22Rv1 (cell line): ENCODE measurements at regions not wholly inside any gene's neighbourhood (a gene's known extent, or its start where the extent isn't known, plus 50 kb on each side); places are given as distances from the start of the nearest gene placed in this dataset.

ENCODE experiments used
- H3K27ac ChIP-seq: fragments of 450-650 bp; 2 replicates; pipeline ENCODE4 v1.5.1; 2017
- CTCF ChIP-seq: fragments of 450-650 bp; IDR thresholded peaks from 2 replicates; pipeline ENCODE4 v1.5.1; 2017; ENCODE audit warnings: mild to moderate bottlenecking
- ZFX ChIP-seq: fragments of 450-650 bp; IDR thresholded peaks from 2 replicates; pipeline ENCODE4 v1.6.1; 2017; ENCODE audit warnings: antibody characterized with exemption, borderline replicate concordance

GRCh38 chr7:25359471-25360059 is 131.3 kb upstream of the NPVF start:
- H3K27ac ChIP-seq, result no peak overlapping the region
- no peak for TF ChIP-seq CTCF
- TF ChIP-seq ZFX, result no peak

- no peak overlapping the region for H3K27ac ChIP-seq
- TF ChIP-seq CTCF (no peak), ZFX (no peak)
Measured at GRCh38 chr7:25360451-25360850, 132.2 kb upstream of the NPVF start.

DNA sequence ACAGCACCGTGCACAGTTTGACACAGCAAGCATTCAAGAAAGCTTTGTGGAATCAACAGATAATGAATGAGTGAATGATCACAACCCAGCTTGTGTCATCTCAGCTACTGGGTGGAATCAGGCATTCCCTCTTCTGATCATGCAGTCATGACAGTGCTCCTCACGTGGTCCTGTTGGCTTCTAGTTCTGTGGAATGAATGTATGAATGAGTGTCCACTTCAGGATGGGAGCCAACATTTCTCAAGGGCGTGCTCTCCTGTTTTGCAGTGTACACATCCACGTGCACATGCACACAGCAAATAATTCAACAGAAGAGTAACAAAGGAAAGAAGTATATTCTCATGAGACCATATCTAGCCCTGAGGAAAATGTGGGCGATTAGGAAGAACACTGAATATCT is 133.1 kb upstream of the NPVF start:
- TF ChIP-seq ZFX (no peak), CTCF (no peak)
- H3K27ac ChIP-seq, result no peak overlapping the region

- H3K27ac ChIP-seq, result no peak overlapping the region
- TF ChIP-seq ZFX (no peak), CTCF (no peak)
Measured at GRCh38 chr7:25361863-25362262, 133.6 kb upstream of the NPVF start.

GRCh38 chr7:25368599-25369201 is 140.4 kb upstream of the NPVF start:
- TF ChIP-seq ZFX, result no peak
- TF ChIP-seq CTCF, result no peak
- no peak overlapping the region for H3K27ac ChIP-seq

- no peak for TF ChIP-seq ZFX
Measured at GRCh38 chr7:25369786-25370185, 141.5 kb upstream of the NPVF start.

GRCh38 chr7:25371972-25372371 is 143.7 kb upstream of the NPVF start:
- TF ChIP-seq ZFX, result no peak
- TF ChIP-seq CTCF, result no peak
- no peak overlapping the region for H3K27ac ChIP-seq

More at GRCh38 chr7:25369786-25370185, 141.5 kb upstream of the NPVF start:
- no peak overlapping the region for H3K27ac ChIP-seq
